Upper lobe of left lung (tissue), 6 donors: ENCODE measurements at regions not wholly inside any gene's neighbourhood (a gene's known extent, or its start where the extent isn't known, plus 50 kb on each side); places are given as distances from the start of the nearest gene placed in this dataset.

ENCODE experiments used
- ATAC-seq, 2 donors: fragments of 200-7000 bp; cut with Tn5 transposase; one replicate each; pipeline ENCODE4 v1.9.1; 2022; ENCODE audit warnings: mild to moderate bottlenecking in 2 of 2, moderate library complexity in 2 of 2; ENCODE audit not compliant: low FRiP score in 2 of 2
- DNase-seq, 2 donors: peaks; one replicate each; pipeline ENCODE4 v3.0.0-alpha.2; 2019 to 2020
- H3K27ac ChIP-seq, 4 donors: fragments of 200-600 bp; sonication (generic); one replicate each; pipeline ENCODE4 v1.5.1; 2016 to 2019
- H3K27me3 ChIP-seq, 4 donors: fragments of 200-600 bp; sonication (generic); one replicate each; pipeline ENCODE4 v1.5.1; 2017 to 2019
- H3K36me3 ChIP-seq, 4 donors: fragments of 200-600 bp; sonication (generic); one replicate each; pipeline ENCODE4 v1.5.1; 2016 to 2019
- H3K4me1 ChIP-seq, 4 donors: fragments of 200-600 bp; sonication (generic); one replicate each; pipeline ENCODE4 v1.5.1; 2018 to 2019
- H3K4me3 ChIP-seq, 4 donors: fragments of 200-600 bp; sonication (generic); one replicate each; pipeline ENCODE4 v1.5.1; 2017 to 2019; ENCODE audit warnings: mild to moderate bottlenecking in 2 of 4, moderate library complexity in 1 of 4
- H3K9me3 ChIP-seq, 4 donors: fragments of 200-600 bp; sonication (generic); one replicate each; pipeline ENCODE4 v1.5.1; 2018 to 2019
- CTCF ChIP-seq, 6 experiments: fragments of 450-650 bp in 4 of 6; fragments of 200-600 bp in 2 of 6; sonication (generic) in 2 of 6; IDR thresholded peaks; one replicate each; pipeline ENCODE4 v1.5.1; 2016 to 2019; ENCODE audit warnings: antibody characterized with exemption in 6 of 6
- EP300 ChIP-seq, 4 donors: sonication (generic); formaldehyde crosslinking; IDR thresholded peaks; one replicate each; pipeline ENCODE4 v1.5.1; 2017; ENCODE audit warnings: antibody characterized with exemption in 4 of 4, control low read depth in 2 of 4
- POLR2A ChIP-seq, 4 donors: fragments of 450-650 bp; IDR thresholded peaks; one replicate each; pipeline ENCODE4 v1.5.1; 2016 to 2017; ENCODE audit warnings: antibody characterized with exemption in 4 of 4, mild to moderate bottlenecking in 2 of 4
- POLR2AphosphoS5 ChIP-seq, 2 donors: sonication (generic); formaldehyde crosslinking; IDR thresholded peaks; one replicate each; pipeline ENCODE4 v1.5.1; 2017; ENCODE audit warnings: antibody characterized with exemption in 2 of 2
- WGBS, 2 donors: methylation state at CpG; one replicate each; pipeline ENCODE4 v1.1.5; 2017 to 2018; 5-methylcytosine and 5-hydroxymethylcytosine counted together
- donor health status: DM: no; HTN: no; CAD: no; lungs with moderate emphysema.
- donor health status: DM: no; HTN: yes; CAD: no; lungs with severe emphysema.

GRCh38 chr18:11553098-11553940, 56.1 kb upstream of the SLC35G4 start:
- peak; percentile 61 to 73 for ATAC-seq
- Histone ChIP-seq H3K27ac (no peak overlapping the region), H3K4me1 (no peaks in the 10 kb centered on the region), H3K36me3 (no peaks in the 10 kb centered on the region), H3K9me3 (no peaks in the 10 kb centered on the region), H3K4me3 (no peak overlapping the region), H3K27me3 (no peaks in the 10 kb centered on the region)
- TF ChIP-seq EP300 (IDR thresholded peaks at IDR 0.05): no peak
- TF ChIP-seq CTCF (IDR thresholded peaks at IDR 0.05): peak; percentile 57 to 88 (median 69)
- 29 to 30% methylated on average over 8 of the region's 8 CpGs for WGBS, 2 donors
- DNase-seq: no peak

GRCh38 chr18:11548916-11549551, 60.4 kb upstream of the SLC35G4 start:
- Histone ChIP-seq H3K9me3 (peaks cover 0 to 11% (median 8%) of the 10 kb centered on the region in 4 donors), H3K27ac (no peak overlapping the region), H3K36me3 (no peaks in the 10 kb centered on the region), H3K4me1 (no peaks in the 10 kb centered on the region), H3K4me3 (no peak overlapping the region), H3K27me3 (no peaks in the 10 kb centered on the region)
- TF ChIP-seq EP300 (IDR thresholded peaks at IDR 0.05): no peak
- no peak for TF ChIP-seq CTCF (IDR thresholded peaks at IDR 0.05)
- TF ChIP-seq POLR2AphosphoS5 (IDR thresholded peaks at IDR 0.05): no peak
- WGBS, 2 donors: 72 to 79% methylated on average over 7 of the region's 7 CpGs
- DNase-seq (no peak), ATAC-seq (peak in 1 of 2 donors; percentile 72)

DNA sequence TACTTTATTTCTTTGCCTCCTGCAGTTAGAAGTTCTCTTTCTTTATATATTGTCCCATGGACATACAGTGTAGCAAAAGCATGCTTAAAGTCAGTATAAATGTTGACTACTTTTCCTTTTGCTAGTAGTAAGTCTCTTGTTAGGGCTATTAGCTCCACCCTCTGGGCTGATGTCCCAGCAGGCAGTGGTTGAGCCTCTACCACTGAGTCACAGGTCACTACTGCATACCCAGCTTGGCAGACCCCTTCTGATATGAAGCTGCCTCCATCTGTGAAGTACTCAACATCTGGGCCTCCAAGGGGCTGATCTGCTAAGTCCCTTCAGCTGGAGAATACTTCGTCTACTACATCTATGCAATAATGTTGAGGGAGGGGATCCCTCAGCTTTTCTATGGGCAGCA, 61.0 kb upstream of the SLC35G4 start:
- Histone ChIP-seq H3K9me3 (peaks cover 0 to 14% (median 10%) of the 10 kb centered on the region in 4 donors), H3K4me1 (no peaks in the 10 kb centered on the region), H3K36me3 (no peaks in the 10 kb centered on the region), H3K27me3 (no peaks in the 10 kb centered on the region), H3K4me3 (no peak overlapping the region), H3K27ac (no peak overlapping the region)
- 75 to 87% methylated on average over 1 of the region's 1 CpG for WGBS, 2 donors
- no peak for TF ChIP-seq POLR2AphosphoS5 (IDR thresholded peaks at IDR 0.05)
- TF ChIP-seq POLR2A (IDR thresholded peaks at IDR 0.05): no peak
- peak in 1 of 2 donors; percentile 36 for ATAC-seq
- DNase-seq: no peak

DNA sequence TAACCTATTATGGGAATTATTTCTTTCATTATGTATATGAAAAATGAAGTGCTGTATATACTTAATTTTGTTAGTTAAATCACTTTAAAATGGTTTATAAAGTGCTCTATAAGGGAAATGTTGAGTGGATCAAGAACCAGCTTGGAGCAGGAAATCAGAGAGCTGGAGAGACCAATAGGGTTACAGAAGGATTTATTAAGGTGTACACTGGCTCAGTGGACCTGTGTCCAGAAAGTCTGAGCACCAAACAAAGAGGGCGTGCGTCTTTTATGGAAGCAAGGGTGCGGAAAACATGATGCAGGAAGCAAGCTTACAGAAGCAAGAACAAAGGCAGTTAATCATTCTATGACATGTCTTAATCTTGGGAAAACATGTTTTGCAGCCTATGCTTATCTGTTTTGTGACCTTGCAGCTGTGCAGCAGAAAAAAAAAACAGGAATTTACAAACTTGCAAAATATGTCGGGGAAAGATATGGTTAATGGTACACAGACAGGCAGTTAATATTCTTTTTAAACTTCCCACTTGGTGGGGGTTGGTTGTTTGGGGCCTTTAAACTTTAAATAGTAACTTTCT, 65.2 kb upstream of the SLC35G4 start:
- no peak for DNase-seq
- WGBS, 2 donors: 74 to 75% methylated on average over 4 of the region's 4 CpGs
- no peak overlapping the region for H3K27ac ChIP-seq
- TF ChIP-seq POLR2AphosphoS5 (IDR thresholded peaks at IDR 0.05) (no peak), POLR2A (IDR thresholded peaks at IDR 0.05) (no peak), EP300 (IDR thresholded peaks at IDR 0.05) (no peak), CTCF (IDR thresholded peaks at IDR 0.05) (no peak)
- H3K9me3 ChIP-seq: peaks cover 0 to 14% (median 10%) of the 10 kb centered on the region in 4 donors
- H3K4me1 ChIP-seq: no peaks in the 10 kb centered on the region
- H3K4me3 ChIP-seq: no peak overlapping the region
- H3K27me3 ChIP-seq: no peaks in the 10 kb centered on the region
- H3K36me3 ChIP-seq: no peaks in the 10 kb centered on the region
- ATAC-seq: no peak

GRCh38 chr18:11541179-11541578, 68.2 kb upstream of the SLC35G4 start:
- ATAC-seq (no peak), DNase-seq (no peak)
- TF ChIP-seq POLR2AphosphoS5 (IDR thresholded peaks at IDR 0.05): no peak
- no peak for TF ChIP-seq CTCF (IDR thresholded peaks at IDR 0.05)
- TF ChIP-seq POLR2A (IDR thresholded peaks at IDR 0.05): no peak
- no peak for TF ChIP-seq EP300 (IDR thresholded peaks at IDR 0.05)
- 96 to 100% methylated on average over 1 of the region's 1 CpG for WGBS, 2 donors
- Histone ChIP-seq H3K4me3 (no peak overlapping the region), H3K9me3 (peaks cover 0 to 14% (median 10%) of the 10 kb centered on the region in 4 donors), H3K36me3 (no peaks in the 10 kb centered on the region), H3K4me1 (no peaks in the 10 kb centered on the region), H3K27me3 (no peaks in the 10 kb centered on the region), H3K27ac (no peak overlapping the region)
